H9 (cell line): ENCODE measurements at regions not wholly inside any gene's neighbourhood (a gene's known extent, or its start where the extent isn't known, plus 50 kb on each side); places are given as distances from the start of the nearest gene placed in this dataset.

ENCODE experiments used
- DNase-seq: peaks from one replicate; pipeline ENCODE4 v3.0.0-alpha.2; 2017
- H2AFZ ChIP-seq: one replicate; pipeline ENCODE4 v1.6.1; 2013; ENCODE audit warnings: mild to moderate bottlenecking, low read length, control low read depth, moderate library complexity
- H2AK5ac ChIP-seq: 2 replicates; pipeline ENCODE4 v1.6.1; 2013; ENCODE audit warnings: low read length, control low read depth, mixed read lengths; ENCODE audit not compliant: insufficient read length
- H2BK120ac ChIP-seq: one replicate; pipeline ENCODE4 v1.6.1; 2013; ENCODE audit warnings: low read depth, mild to moderate bottlenecking, low read length, control low read depth, inconsistent platforms; ENCODE audit not compliant: poor library complexity, severe bottlenecking
- H2BK12ac ChIP-seq: 2 replicates; pipeline ENCODE4 v1.6.1; 2013; ENCODE audit warnings: low read length, control low read depth, mixed read lengths, low read depth; ENCODE audit not compliant: insufficient read length
- H2BK15ac ChIP-seq: 2 replicates; pipeline ENCODE4 v1.6.1; 2013; ENCODE audit warnings: low read depth, low read length, control low read depth
- H2BK20ac ChIP-seq: one replicate; pipeline ENCODE4 v1.6.1; 2013; ENCODE audit warnings: low read depth, mild to moderate bottlenecking, low read length, control low read depth, inconsistent platforms; ENCODE audit not compliant: poor library complexity, severe bottlenecking
- H2BK5ac ChIP-seq: 2 replicates; pipeline ENCODE4 v1.6.1; 2013; ENCODE audit warnings: low read length, control low read depth, mixed read lengths; ENCODE audit not compliant: insufficient read length
- H3K14ac ChIP-seq: 2 replicates; pipeline ENCODE4 v1.6.1; 2013; ENCODE audit warnings: low read length, control low read depth; ENCODE audit not compliant: insufficient read depth
- H3K18ac ChIP-seq: 2 replicates; pipeline ENCODE4 v1.6.1; 2013; ENCODE audit warnings: low read depth, mild to moderate bottlenecking, mixed read lengths, low read length, control low read depth; ENCODE audit not compliant: insufficient read length
- H3K23ac ChIP-seq: 2 replicates; pipeline ENCODE4 v1.6.1; 2013; ENCODE audit warnings: low read length, control low read depth, mixed read lengths, low read depth; ENCODE audit not compliant: insufficient read length
- H3K23me2 ChIP-seq: 2 replicates; pipeline ENCODE4 v1.6.1; 2013; ENCODE audit warnings: low read depth, mild to moderate bottlenecking, mixed read lengths, low read length, control low read depth; ENCODE audit not compliant: insufficient read length, poor library complexity, severe bottlenecking
- H3K27ac ChIP-seq: 2 replicates; pipeline ENCODE4 v1.5.1; 2013; ENCODE audit warnings: low read length, control low read depth, mixed read lengths, low read depth; ENCODE audit not compliant: insufficient read length
- H3K27me3 ChIP-seq: 2 replicates; pipeline ENCODE4 v1.6.1; 2013; ENCODE audit warnings: low read length, control low read depth, inconsistent platforms; ENCODE audit not compliant: insufficient read depth
- H3K4ac ChIP-seq: 2 replicates; pipeline ENCODE4 v1.6.1; 2013; ENCODE audit warnings: low read depth, mild to moderate bottlenecking, control low read depth, inconsistent platforms, low read length, moderate library complexity
- H3K4me1 ChIP-seq: 2 replicates; pipeline ENCODE4 v1.6.1; 2013; ENCODE audit warnings: low read length, control low read depth, inconsistent platforms; ENCODE audit not compliant: insufficient read depth
- H3K4me2 ChIP-seq: 2 replicates; pipeline ENCODE4 v1.6.1; 2013; ENCODE audit warnings: low read length, control low read depth, mixed read lengths; ENCODE audit not compliant: insufficient read length, insufficient read depth
- H3K56ac ChIP-seq: 2 replicates; pipeline ENCODE4 v1.6.1; 2013; ENCODE audit warnings: low read depth, mild to moderate bottlenecking, mixed read lengths, low read length, control low read depth; ENCODE audit not compliant: insufficient read length
- H3K79me1 ChIP-seq: 2 replicates; pipeline ENCODE4 v1.6.1; 2013; ENCODE audit warnings: low read depth, mild to moderate bottlenecking, moderate library complexity, low read length, control low read depth, inconsistent platforms; ENCODE audit not compliant: insufficient read depth, poor library complexity, severe bottlenecking
- H3K79me2 ChIP-seq: 2 replicates; pipeline ENCODE4 v1.6.1; 2013; ENCODE audit warnings: low read length, control low read depth, inconsistent platforms; ENCODE audit not compliant: insufficient read depth
- H3K9ac ChIP-seq: 2 replicates; pipeline ENCODE4 v1.6.1; 2013; ENCODE audit warnings: low read length, control low read depth, mixed read lengths; ENCODE audit not compliant: insufficient read length; ENCODE audit errors: extremely low read depth
- H3K9me3 ChIP-seq: one replicate; pipeline ENCODE4 v1.6.1; 2013; ENCODE audit warnings: low read depth, low read length, inconsistent platforms; ENCODE audit not compliant: control insufficient read depth
- H3T11ph ChIP-seq: one replicate; pipeline ENCODE4 v1.6.1; 2013; ENCODE audit warnings: mild to moderate bottlenecking, low read length, control low read depth, inconsistent platforms
- H4K20me1 ChIP-seq: one replicate; pipeline ENCODE4 v1.6.1; 2013; ENCODE audit not compliant: control insufficient read depth, insufficient read length, insufficient read depth
- H4K5ac ChIP-seq: 2 replicates; pipeline ENCODE4 v1.6.1; 2013; ENCODE audit warnings: low read depth, mild to moderate bottlenecking, mixed read lengths, low read length, control low read depth; ENCODE audit not compliant: insufficient read length
- H4K8ac ChIP-seq: replicated peaks from 2 replicates; pipeline ENCODE4 v1.6.1; 2013; ENCODE audit warnings: low read length, control low read depth, mixed read lengths, low read depth; ENCODE audit not compliant: insufficient read length
- H4K91ac ChIP-seq: 2 replicates; pipeline ENCODE4 v1.6.1; 2013; ENCODE audit warnings: low read depth, mild to moderate bottlenecking, moderate library complexity, mixed read lengths, low read length, control low read depth; ENCODE audit not compliant: insufficient read length
- H3K27ac Mint-ChIP-seq, 3 experiments: 2 replicates in 2 of 3; 3 replicates in 1 of 3; pipeline ENCODE4 v1.8.0; 2020 to 2021; ENCODE audit warnings: mixed read lengths in 3 of 3, mild to moderate bottlenecking in 1 of 3, moderate library complexity in 1 of 3
- H3K27me3 Mint-ChIP-seq: 2 replicates; pipeline ENCODE4 v1.8.0; 2021; ENCODE audit warnings: low read depth, mild to moderate bottlenecking, moderate library complexity, mixed read lengths
- H3K36me3 Mint-ChIP-seq, 3 experiments: 2 replicates in 2 of 3; 3 replicates in 1 of 3; pipeline ENCODE4 v1.8.0; 2020 to 2021; ENCODE audit warnings: low read depth in 3 of 3, mixed read lengths in 3 of 3; ENCODE audit not compliant: insufficient read depth in 1 of 3
- H3K4me1 Mint-ChIP-seq, 2 experiments: 2 replicates each; pipeline ENCODE4 v1.8.0; 2020; ENCODE audit warnings: mixed read lengths in 2 of 2
- H3K4me3 Mint-ChIP-seq, 2 experiments: 2 replicates in 1 of 2; 3 replicates in 1 of 2; pipeline ENCODE4 v1.8.0; 2020 to 2021; ENCODE audit warnings: mild to moderate bottlenecking in 2 of 2, mixed read lengths in 2 of 2, moderate library complexity in 1 of 2
- H3K9me3 Mint-ChIP-seq, 2 experiments: 2 replicates in 1 of 2; 3 replicates in 1 of 2; pipeline ENCODE4 v1.8.0; 2020; ENCODE audit warnings: mild to moderate bottlenecking in 2 of 2, mixed read lengths in 2 of 2, moderate library complexity in 1 of 2
- WGBS: extraction: QIAGEN DNeasy Blood & Tissue Kit; methylation state at CpG from one replicate; pipeline ENCODE4 v1.1.7; 2013; ENCODE audit warnings: missing lambda C conversion rate, low lambda C conversion rate, mixed read lengths; ENCODE audit not compliant: insufficient read length; ENCODE audit errors: extremely low coverage; 5-methylcytosine and 5-hydroxymethylcytosine counted together
- TF ChIP-seq, protein P1 (sequence below): fragments of 200-600 bp; sonication (generic); conservative IDR thresholded peaks from 3 replicates; pipeline ENCODE4 v1.8.0; 2021; ENCODE audit warnings: antibody characterized with exemption, mild to moderate bottlenecking

DNA sequence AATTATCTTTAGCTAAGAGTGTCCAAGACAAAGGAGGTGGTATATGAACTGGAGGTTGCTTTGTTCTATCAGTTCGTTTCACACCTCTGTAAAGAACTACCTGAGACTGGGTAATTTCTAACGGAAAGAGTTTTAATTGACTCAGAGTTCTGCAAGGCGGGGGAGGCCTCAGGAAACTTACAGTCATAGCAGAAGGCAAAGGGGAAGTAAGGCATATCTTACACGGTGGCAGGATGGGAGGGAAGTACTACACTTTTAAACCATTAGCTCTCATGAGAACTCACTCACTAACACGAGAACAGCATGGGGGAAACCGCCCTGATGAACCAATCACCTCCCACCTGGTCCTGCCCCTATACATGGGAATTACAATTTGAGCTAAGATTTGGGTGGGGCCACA, 1202.3 kb upstream of the LRRTM3 start:
- H3K27me3 ChIP-seq = no peaks in the 10 kb centered on the region
- Mint-ChIP-seq H3K4me3 (no peak overlapping the region), H3K27me3 (no peaks in the 10 kb centered on the region)

More for the DNA sequence above, 1202.3 kb upstream of the LRRTM3 start:
- Histone ChIP-seq H3K4ac (no peak overlapping the region), H2AFZ (no peak overlapping the region), H4K20me1 (no peaks in the 10 kb centered on the region), H3K4me1 (no peaks in the 10 kb centered on the region; the same call in 1 of the 2 replicates), H3K4me2 (no peak overlapping the region), H3K14ac (no peak overlapping the region), H2BK15ac (no peak overlapping the region), H3K23me2 (no peaks in the 10 kb centered on the region), H3K23ac (no peak overlapping the region), H4K5ac (no peak overlapping the region), H3K56ac (no peak overlapping the region), H2BK20ac (no peak overlapping the region), H3K79me2 (no peaks in the 10 kb centered on the region), H2BK120ac (no peak overlapping the region), H3K18ac (no peak overlapping the region), H4K91ac (no peak overlapping the region), H2BK5ac (no peak overlapping the region), H3K27ac (no peak overlapping the region), H3K79me1 (no peaks in the 10 kb centered on the region), H2BK12ac (no peak overlapping the region), H3K9me3 (no peaks in the 10 kb centered on the region), H2AK5ac (no peak overlapping the region), H3K9ac (no peak overlapping the region), H4K8ac (no peak overlapping the region), H3T11ph (no peak overlapping the region)
- Mint-ChIP-seq H3K4me1 (peaks cover 2 to 7% of the 10 kb centered on the region in 2 experiments; a peak in 3 of 4 replicates), H3K9me3 (no peaks in the 10 kb centered on the region), H3K36me3 (no peaks in the 10 kb centered on the region; a peak in 1 of 7 replicates), H3K27ac (no peak overlapping the region; a peak in 1 of 7 replicates)
- no CpG with 5 or more reads among the region's 6 CpGs for WGBS
- no peak for DNase-seq
- TF ChIP-seq, protein P1, sequence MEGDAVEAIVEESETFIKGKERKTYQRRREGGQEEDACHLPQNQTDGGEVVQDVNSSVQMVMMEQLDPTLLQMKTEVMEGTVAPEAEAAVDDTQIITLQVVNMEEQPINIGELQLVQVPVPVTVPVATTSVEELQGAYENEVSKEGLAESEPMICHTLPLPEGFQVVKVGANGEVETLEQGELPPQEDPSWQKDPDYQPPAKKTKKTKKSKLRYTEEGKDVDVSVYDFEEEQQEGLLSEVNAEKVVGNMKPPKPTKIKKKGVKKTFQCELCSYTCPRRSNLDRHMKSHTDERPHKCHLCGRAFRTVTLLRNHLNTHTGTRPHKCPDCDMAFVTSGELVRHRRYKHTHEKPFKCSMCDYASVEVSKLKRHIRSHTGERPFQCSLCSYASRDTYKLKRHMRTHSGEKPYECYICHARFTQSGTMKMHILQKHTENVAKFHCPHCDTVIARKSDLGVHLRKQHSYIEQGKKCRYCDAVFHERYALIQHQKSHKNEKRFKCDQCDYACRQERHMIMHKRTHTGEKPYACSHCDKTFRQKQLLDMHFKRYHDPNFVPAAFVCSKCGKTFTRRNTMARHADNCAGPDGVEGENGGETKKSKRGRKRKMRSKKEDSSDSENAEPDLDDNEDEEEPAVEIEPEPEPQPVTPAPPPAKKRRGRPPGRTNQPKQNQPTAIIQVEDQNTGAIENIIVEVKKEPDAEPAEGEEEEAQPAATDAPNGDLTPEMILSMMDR = no peak
